ENCODE measurements at regions not wholly inside any gene's neighbourhood (a gene's known extent, or its start where the extent isn't known, plus 50 kb on each side); places are given as distances from the start of the nearest gene placed in this dataset.

DNA sequence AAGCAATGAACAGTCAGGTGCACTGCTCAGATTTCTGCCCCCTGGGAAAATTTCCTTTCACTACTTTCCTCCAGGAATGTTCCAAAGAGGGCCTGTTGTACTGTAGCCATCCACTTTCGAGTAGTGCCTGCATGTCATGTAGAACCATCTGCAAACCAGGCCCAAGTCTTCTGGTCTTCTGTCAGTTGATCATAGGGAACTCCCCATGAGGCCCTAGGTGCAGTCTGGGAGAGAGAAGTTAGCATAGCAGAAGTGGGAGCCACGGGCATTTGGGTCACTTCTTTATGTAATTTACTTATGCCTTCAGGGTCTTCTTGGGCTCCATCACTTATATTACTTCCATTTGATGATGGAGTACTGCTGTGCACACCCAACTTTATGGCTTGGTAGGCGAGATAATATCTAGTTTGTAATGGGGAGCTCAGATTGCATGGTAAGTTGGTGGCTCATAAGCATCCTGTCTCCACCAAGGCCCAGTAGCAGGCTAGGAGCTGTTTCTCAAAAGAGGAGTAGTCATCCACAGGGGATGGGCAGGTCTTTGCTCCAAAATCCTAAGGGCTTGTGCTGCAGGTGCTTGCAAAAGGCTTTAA, 151.4 kb downstream of the NFKBIZ start:
- H3K27ac ChIP-seq (ENCODE audit: low read depth in 1 of 2, low read length in 2 of 2): no peak overlapping the region

DNA sequence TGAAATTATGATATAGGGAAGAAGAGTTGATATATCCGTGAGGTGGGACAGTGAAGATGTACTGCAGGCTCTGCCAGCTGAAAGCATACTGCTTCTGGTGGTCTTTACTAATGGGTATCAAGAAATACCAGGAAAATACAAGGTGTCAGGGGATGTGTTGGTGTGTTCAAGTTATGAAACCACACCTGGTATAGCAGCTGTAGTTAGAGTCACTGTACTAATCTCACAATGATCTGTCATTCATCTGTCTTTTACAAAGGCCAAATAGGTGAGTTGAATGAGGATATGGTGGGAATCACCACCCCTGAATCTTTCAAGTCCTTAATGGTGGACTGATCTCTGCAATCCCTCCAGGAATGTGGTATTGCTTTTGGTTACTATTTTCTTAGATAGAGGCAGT, 152.7 kb downstream of the NFKBIZ start:
- no peak overlapping the region for H3K9ac ChIP-seq (ENCODE audit: low read depth in 1 of 2, low read length in 2 of 2)
- TF ChIP-seq TAF1 (conservative IDR thresholded peaks at IDR 0.05): no peak
- no peak overlapping the region for H3K4me3 ChIP-seq (ENCODE audit: low read depth in 1 of 3, low read length in 3 of 3)
- H3K27ac ChIP-seq (ENCODE audit: low read depth in 1 of 2, low read length in 2 of 2): no peak overlapping the region
- DNase-seq (ENCODE audit: low spot score): no peak
- no peaks in the 10 kb centered on the region for H3K4me1 ChIP-seq (ENCODE audit: control insufficient read depth in 4 of 4, insufficient read depth in 4 of 4, low read length in 3 of 4)
- 97% methylated on average over 1 of the region's 1 CpG for WGBS
- H3K36me3 ChIP-seq (ENCODE audit: control insufficient read depth in 4 of 4, insufficient read depth in 3 of 4, low read depth in 1 of 4, low read length in 3 of 4): no peaks in the 10 kb centered on the region
- H3K9me3 ChIP-seq (ENCODE audit: control insufficient read depth in 4 of 4, low read length in 3 of 4): no peaks in the 10 kb centered on the region
- H3K27me3 ChIP-seq (ENCODE audit: control insufficient read depth in 4 of 4, insufficient read depth in 4 of 4, low read length in 3 of 4): no peaks in the 10 kb centered on the region

More for the DNA sequence above, 151.4 kb downstream of the NFKBIZ start:
- DNase-seq (ENCODE audit: low spot score): no peak
- WGBS: 82% methylated on average over 3 of the region's 3 CpGs
- no peak overlapping the region for H3K4me3 ChIP-seq (ENCODE audit: low read depth in 1 of 3, low read length in 3 of 3)
- no peak overlapping the region for H3K9ac ChIP-seq (ENCODE audit: low read depth in 1 of 2, low read length in 2 of 2)
- H3K27me3 ChIP-seq (ENCODE audit: control insufficient read depth in 4 of 4, insufficient read depth in 4 of 4, low read length in 3 of 4): no peaks in the 10 kb centered on the region
- TF ChIP-seq, protein P1, sequence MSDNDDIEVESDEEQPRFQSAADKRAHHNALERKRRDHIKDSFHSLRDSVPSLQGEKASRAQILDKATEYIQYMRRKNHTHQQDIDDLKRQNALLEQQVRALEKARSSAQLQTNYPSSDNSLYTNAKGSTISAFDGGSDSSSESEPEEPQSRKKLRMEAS (IDR thresholded peaks at IDR 0.05): no peak
- TF ChIP-seq YY1 (IDR thresholded peaks at IDR 0.05) (no peak), HNF4G (IDR thresholded peaks at IDR 0.05) (no peak), RXRA (IDR thresholded peaks at IDR 0.05) (no peak), NR2F2 (IDR thresholded peaks at IDR 0.05) (no peak), EGR1 (IDR thresholded peaks at IDR 0.05; ENCODE audit: low read depth in 2 of 2) (no peak), TAF1 (conservative IDR thresholded peaks at IDR 0.05) (no peak), GABPA (IDR thresholded peaks at IDR 0.05 in 1 of 2, conservative IDR thresholded peaks at IDR 0.05 in 1 of 2) (no peak)
- TF ChIP-seq, protein P2, sequence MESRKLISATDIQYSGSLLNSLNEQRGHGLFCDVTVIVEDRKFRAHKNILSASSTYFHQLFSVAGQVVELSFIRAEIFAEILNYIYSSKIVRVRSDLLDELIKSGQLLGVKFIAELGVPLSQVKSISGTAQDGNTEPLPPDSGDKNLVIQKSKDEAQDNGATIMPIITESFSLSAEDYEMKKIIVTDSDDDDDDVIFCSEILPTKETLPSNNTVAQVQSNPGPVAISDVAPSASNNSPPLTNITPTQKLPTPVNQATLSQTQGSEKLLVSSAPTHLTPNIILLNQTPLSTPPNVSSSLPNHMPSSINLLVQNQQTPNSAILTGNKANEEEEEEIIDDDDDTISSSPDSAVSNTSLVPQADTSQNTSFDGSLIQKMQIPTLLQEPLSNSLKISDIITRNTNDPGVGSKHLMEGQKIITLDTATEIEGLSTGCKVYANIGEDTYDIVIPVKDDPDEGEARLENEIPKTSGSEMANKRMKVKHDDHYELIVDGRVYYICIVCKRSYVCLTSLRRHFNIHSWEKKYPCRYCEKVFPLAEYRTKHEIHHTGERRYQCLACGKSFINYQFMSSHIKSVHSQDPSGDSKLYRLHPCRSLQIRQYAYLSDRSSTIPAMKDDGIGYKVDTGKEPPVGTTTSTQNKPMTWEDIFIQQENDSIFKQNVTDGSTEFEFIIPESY (IDR thresholded peaks at IDR 0.05): no peak
- TF ChIP-seq, protein P3, sequence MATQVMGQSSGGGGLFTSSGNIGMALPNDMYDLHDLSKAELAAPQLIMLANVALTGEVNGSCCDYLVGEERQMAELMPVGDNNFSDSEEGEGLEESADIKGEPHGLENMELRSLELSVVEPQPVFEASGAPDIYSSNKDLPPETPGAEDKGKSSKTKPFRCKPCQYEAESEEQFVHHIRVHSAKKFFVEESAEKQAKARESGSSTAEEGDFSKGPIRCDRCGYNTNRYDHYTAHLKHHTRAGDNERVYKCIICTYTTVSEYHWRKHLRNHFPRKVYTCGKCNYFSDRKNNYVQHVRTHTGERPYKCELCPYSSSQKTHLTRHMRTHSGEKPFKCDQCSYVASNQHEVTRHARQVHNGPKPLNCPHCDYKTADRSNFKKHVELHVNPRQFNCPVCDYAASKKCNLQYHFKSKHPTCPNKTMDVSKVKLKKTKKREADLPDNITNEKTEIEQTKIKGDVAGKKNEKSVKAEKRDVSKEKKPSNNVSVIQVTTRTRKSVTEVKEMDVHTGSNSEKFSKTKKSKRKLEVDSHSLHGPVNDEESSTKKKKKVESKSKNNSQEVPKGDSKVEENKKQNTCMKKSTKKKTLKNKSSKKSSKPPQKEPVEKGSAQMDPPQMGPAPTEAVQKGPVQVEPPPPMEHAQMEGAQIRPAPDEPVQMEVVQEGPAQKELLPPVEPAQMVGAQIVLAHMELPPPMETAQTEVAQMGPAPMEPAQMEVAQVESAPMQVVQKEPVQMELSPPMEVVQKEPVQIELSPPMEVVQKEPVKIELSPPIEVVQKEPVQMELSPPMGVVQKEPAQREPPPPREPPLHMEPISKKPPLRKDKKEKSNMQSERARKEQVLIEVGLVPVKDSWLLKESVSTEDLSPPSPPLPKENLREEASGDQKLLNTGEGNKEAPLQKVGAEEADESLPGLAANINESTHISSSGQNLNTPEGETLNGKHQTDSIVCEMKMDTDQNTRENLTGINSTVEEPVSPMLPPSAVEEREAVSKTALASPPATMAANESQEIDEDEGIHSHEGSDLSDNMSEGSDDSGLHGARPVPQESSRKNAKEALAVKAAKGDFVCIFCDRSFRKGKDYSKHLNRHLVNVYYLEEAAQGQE (IDR thresholded peaks at IDR 0.05): no peak
- TF ChIP-seq, protein P4, sequence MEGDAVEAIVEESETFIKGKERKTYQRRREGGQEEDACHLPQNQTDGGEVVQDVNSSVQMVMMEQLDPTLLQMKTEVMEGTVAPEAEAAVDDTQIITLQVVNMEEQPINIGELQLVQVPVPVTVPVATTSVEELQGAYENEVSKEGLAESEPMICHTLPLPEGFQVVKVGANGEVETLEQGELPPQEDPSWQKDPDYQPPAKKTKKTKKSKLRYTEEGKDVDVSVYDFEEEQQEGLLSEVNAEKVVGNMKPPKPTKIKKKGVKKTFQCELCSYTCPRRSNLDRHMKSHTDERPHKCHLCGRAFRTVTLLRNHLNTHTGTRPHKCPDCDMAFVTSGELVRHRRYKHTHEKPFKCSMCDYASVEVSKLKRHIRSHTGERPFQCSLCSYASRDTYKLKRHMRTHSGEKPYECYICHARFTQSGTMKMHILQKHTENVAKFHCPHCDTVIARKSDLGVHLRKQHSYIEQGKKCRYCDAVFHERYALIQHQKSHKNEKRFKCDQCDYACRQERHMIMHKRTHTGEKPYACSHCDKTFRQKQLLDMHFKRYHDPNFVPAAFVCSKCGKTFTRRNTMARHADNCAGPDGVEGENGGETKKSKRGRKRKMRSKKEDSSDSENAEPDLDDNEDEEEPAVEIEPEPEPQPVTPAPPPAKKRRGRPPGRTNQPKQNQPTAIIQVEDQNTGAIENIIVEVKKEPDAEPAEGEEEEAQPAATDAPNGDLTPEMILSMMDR (IDR thresholded peaks at IDR 0.05; ENCODE audit: low read depth, low read length, missing input control): no peak
- H3K36me3 ChIP-seq (ENCODE audit: control insufficient read depth in 4 of 4, insufficient read depth in 3 of 4, low read depth in 1 of 4, low read length in 3 of 4): no peaks in the 10 kb centered on the region
- H3K9me3 ChIP-seq (ENCODE audit: control insufficient read depth in 4 of 4, low read length in 3 of 4): no peaks in the 10 kb centered on the region
- H3K4me1 ChIP-seq (ENCODE audit: control insufficient read depth in 4 of 4, insufficient read depth in 4 of 4, low read length in 3 of 4): no peaks in the 10 kb centered on the region
